GM10266 (cell line): ENCODE measurements at regions not wholly inside any gene's neighbourhood (a gene's known extent, or its start where the extent isn't known, plus 50 kb on each side); places are given as distances from the start of the nearest gene placed in this dataset.

Experiments
- DNase-seq: peaks from one replicate; pipeline ENCODE4 v3.0.0; 2012; ENCODE audit errors: extremely low spot score
- TF ChIP-seq, protein P1 (sequence below): IDR thresholded peaks from 2 replicates; pipeline ENCODE4 v1.5.1; 2012; ENCODE audit warnings: mild to moderate bottlenecking, low read depth; ENCODE audit not compliant: control insufficient read depth, insufficient read depth; ENCODE audit errors: missing control alignments

DNA sequence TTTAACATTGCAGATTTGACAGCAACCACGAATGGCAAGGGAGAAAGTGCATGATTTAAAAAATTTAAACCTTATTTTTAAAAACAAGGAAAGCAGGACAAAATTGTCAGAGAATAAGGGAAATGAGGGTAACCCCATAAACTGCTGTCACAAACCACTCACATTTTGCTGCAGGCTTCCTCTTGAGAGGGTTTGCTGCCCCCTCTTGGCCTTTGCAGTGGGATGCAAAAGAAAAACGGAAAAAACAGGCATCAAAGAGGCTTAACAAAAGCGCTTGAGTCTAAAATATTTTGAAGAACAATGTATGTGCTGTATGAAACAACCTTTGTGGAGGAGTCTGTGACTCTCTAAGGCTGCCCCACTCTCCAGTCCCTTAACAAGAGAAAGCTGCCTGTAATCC lies 91.6 kb downstream of the TMX3 start:
- TF ChIP-seq, protein P1, sequence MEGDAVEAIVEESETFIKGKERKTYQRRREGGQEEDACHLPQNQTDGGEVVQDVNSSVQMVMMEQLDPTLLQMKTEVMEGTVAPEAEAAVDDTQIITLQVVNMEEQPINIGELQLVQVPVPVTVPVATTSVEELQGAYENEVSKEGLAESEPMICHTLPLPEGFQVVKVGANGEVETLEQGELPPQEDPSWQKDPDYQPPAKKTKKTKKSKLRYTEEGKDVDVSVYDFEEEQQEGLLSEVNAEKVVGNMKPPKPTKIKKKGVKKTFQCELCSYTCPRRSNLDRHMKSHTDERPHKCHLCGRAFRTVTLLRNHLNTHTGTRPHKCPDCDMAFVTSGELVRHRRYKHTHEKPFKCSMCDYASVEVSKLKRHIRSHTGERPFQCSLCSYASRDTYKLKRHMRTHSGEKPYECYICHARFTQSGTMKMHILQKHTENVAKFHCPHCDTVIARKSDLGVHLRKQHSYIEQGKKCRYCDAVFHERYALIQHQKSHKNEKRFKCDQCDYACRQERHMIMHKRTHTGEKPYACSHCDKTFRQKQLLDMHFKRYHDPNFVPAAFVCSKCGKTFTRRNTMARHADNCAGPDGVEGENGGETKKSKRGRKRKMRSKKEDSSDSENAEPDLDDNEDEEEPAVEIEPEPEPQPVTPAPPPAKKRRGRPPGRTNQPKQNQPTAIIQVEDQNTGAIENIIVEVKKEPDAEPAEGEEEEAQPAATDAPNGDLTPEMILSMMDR = peak; percentile 61
- DNase-seq = peak; percentile 26

DNA sequence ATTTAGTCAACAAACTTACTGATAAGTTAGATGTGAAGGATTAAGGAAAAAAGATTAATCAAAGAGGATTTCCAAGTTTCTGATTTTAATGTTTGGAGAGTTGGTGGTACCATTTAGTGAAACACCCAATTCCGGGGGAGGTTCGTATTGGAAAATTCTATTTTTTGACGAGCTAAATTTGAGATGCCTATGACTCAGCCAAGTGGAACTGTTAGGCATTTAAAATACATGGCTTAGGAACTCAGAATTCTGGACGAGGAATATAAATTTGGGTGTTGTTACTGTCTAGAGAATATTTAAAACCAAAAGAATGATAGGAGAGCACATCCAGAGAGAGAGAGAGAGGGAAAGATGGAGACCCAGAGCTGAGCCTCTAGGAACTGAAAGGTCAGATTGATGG lies 103.6 kb downstream of the TMX3 start:
- TF ChIP-seq, protein P1 = no peak

DNA sequence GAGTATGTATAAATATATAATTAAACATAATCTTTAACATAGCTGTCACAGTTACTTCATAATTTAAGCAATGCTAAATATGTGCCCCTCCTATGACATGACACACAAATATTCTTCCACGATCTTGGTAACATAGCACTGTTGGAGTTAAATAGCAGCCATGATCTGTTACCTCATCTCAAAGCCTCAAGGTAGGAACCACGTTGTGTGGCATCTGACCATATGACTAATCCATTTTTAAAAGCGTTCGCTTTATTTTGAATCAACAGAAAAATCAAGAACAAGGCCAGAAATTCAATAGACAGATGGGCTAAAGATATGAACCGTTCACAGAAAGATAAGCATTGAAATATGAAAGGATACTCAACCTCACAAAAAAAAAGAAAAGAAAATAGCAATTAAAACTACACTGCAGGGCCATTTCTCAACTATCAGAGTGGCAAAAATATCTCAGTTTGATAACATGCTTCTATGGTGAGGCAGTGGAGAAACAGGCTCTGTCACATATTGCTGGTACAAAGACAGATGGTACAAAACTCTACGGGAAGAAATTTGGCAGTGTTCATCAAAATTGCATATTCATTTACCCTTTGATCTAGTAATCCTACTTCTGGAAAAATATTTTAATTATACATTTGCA lies 105.9 kb downstream of the TMX3 start:
- no peak for DNase-seq
- TF ChIP-seq, protein P1 = no peak

More for the DNA sequence above, 103.6 kb downstream of the TMX3 start:
- DNase-seq = no peak

DNA sequence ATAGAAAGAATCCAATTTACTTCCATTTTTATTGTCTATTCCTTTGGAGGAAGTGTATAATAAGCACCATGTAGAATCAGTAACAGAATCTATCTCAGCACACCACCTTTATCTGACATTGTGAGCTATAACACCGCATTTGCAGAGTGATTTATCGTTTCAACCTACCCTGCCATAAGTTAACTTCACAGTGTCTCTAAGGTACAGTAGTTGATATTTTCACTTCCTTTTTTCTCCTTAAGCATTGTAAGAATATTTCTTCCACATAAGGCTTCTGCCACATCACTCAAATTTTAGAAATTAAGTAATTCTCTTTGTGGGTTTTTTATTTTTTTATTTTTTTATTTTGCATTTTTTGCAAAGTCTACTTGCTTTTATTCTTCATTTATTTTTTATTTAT lies 107.1 kb downstream of the TMX3 start:
- TF ChIP-seq, protein P1 = no peak
- DNase-seq = no peak

DNA sequence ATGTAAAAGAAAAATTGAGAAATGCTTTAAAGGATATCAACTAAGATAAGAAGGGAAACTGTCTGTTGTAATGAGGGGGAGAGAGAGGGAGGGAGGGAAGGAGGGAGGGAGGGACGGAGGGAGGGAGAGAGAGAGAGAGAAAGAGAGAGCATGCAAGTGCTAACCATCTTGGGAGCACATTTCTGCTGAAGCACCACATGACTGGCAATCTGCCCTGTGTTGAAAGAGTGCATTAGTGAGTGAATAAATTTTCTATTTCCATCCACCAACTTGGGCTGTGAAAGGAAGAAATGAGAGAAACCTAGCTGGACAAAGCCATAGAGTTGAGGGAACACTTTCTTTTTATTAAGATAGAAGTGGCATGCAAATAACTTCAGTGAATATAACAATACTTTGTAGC lies 110.7 kb downstream of the TMX3 start:
- TF ChIP-seq, protein P1 = no peak
- no peak for DNase-seq

DNA sequence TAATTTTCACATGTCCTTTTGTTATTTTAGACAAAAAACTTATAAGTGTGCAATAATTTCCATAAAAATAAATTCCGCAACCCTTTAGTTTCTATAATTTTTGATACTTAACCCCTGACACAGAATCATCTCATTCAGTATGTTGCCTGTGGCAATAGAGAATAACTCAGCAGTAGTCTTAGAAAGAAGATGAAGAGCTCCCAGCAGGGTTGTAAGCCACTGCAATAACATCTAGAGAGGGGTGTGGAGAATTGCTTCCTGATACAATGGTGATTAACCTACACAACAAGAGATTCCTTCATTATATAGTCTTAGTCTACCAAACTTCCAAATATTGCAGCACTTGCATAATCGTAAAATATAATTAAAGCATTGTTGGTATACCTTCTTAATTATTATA lies 118.9 kb downstream of the TMX3 start:
- no peak for DNase-seq

DNA sequence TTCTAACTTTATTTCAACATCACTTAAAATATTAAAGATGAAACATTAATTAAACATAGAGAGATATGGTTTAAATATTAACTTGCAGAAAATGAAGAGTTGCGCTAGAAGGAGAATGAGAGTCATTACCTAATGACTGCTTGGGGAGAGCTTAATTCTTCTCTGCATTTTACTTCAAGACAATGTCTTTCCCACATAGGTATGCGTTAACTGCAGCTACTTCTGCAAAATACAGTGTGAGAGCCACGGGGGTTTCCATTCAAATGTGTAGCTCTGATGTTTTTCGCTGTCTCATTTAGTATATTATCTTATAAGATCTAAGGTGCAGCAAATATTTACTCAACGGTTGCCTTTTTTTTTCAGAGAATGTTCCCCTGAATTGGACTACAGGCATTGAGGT lies 126.7 kb downstream of the TMX3 start:
- TF ChIP-seq, protein P1 = no peak
- DNase-seq = no peak

More for the DNA sequence above, 118.9 kb downstream of the TMX3 start:
- TF ChIP-seq, protein P1 = no peak
